HUES6 (cell line): ENCODE measurements at regions not wholly inside any gene's neighbourhood (a gene's known extent, or its start where the extent isn't known, plus 50 kb on each side); places are given as distances from the start of the nearest gene placed in this dataset.

Experiments
- H3K27ac ChIP-seq: 2 replicates; pipeline ENCODE4 v1.7.0; 2013; ENCODE audit warnings: low read depth, mild to moderate bottlenecking, low read length, inconsistent platforms
- H3K27me3 ChIP-seq: 2 replicates; pipeline ENCODE4 v1.6.1; 2013; ENCODE audit warnings: low read length; ENCODE audit not compliant: control insufficient read depth, insufficient read depth
- H3K36me3 ChIP-seq: 2 replicates; pipeline ENCODE4 v1.6.1; 2013; ENCODE audit warnings: low read length; ENCODE audit not compliant: control insufficient read depth, insufficient read depth
- H3K4me1 ChIP-seq: 2 replicates; pipeline ENCODE4 v1.6.1; 2013; ENCODE audit warnings: low read length; ENCODE audit not compliant: control insufficient read depth, insufficient read depth
- H3K4me3 ChIP-seq: 2 replicates; pipeline ENCODE4 v1.5.1; 2013; ENCODE audit warnings: low read depth, low read length
- H3K9ac ChIP-seq: one replicate; pipeline ENCODE4 v1.6.1; 2013; ENCODE audit warnings: mild to moderate bottlenecking, low read length
- H3K9me3 ChIP-seq: 2 replicates; pipeline ENCODE4 v1.6.1; 2013; ENCODE audit warnings: low read depth, low read length; ENCODE audit not compliant: control insufficient read depth, insufficient read depth

DNA sequence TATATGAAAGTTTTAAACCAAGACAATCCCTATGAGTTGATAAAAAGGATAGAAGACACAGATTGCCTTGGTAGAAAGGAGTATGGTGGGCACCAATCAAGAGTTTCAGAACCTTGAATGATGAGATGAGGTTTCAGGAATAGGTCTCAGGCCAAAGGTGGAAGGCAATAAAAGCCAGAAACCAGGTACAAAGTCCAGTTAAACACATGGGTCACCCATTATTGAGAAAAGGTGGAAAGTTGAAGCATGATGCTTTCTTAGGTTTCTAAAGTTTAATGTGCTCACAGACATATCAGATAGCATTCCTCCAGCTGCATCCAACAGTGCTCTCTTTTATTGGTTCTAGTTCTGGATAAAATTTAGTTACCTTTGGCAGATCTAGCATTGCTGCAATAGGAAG, 950.8 kb upstream of the SOX9 start:
- Histone ChIP-seq H3K4me1 (no peaks in the 10 kb centered on the region), H3K9ac (no peak overlapping the region), H3K27me3 (no peaks in the 10 kb centered on the region), H3K4me3 (no peak overlapping the region), H3K9me3 (no peaks in the 10 kb centered on the region), H3K36me3 (no peaks in the 10 kb centered on the region), H3K27ac (no peak overlapping the region)

DNA sequence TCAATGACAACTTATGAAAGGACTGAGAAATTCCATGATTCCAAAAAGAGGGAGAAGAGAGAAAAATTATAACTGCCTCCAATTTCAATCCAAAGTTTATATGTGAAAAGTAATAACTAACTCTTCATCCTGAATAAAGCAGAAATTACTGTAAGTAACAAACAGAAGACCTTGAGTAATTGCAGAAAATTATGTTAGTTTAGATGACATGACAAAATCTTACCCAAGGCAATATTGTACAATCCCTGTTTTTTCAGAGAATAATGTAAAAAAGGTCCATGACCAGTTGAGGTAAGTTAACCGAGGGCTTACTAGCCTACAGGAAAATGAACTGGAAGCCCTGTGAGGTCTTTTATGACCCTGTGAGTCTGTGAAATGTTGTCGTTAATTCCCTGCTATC, 949.5 kb upstream of the SOX9 start:
- H3K27me3 ChIP-seq: no peaks in the 10 kb centered on the region
- H3K27ac ChIP-seq: no peak overlapping the region
- H3K36me3 ChIP-seq: no peaks in the 10 kb centered on the region
- H3K4me1 ChIP-seq: no peaks in the 10 kb centered on the region
- H3K9me3 ChIP-seq: no peaks in the 10 kb centered on the region
- H3K4me3 ChIP-seq: no peak overlapping the region
- no peak overlapping the region for H3K9ac ChIP-seq

DNA sequence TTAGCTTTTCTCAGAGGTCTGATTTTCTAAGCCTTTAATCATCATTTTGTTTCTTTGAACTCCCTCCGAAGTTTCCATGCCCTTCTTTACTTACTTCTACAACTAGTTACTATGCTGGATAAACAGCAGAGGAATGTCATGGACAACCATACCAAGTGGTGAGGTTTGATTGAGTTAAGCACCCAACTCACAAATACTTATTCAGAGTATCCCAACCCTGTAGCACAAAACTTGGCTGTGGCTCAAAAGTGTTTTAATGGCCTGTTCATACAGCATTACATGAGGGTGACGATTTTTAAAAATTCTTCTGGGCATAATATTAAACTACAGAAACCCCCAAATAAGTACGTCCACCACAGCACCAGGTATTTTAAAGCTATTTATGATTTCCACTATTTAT, 946.8 kb upstream of the SOX9 start:
- Histone ChIP-seq H3K36me3 (no peaks in the 10 kb centered on the region), H3K9me3 (no peaks in the 10 kb centered on the region)

DNA sequence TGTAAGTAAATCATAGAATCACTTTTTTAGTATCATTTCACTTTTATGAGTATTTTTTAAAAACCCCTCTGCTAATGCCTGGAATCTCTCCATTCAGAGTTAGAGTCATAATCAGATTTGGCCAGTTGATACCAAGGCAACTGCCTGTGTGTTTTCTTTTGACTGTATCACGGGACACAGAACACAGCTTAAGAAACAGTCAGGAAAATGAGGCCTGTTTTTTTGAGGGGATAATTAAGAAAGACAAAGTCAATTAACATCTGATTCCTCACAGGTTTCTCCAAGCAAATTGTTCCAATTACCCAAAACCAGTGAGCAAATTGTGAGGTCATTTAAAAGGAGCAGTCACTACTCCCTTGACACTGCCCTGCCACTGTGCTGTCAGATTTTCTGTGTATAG, 944.5 kb upstream of the SOX9 start:
- H3K4me1 ChIP-seq: no peaks in the 10 kb centered on the region
- H3K9me3 ChIP-seq: no peaks in the 10 kb centered on the region
- no peak overlapping the region for H3K27ac ChIP-seq

More for the DNA sequence above, 946.8 kb upstream of the SOX9 start:
- Histone ChIP-seq H3K27me3 (no peaks in the 10 kb centered on the region), H3K9ac (no peak overlapping the region), H3K27ac (no peak overlapping the region), H3K4me3 (no peak overlapping the region), H3K4me1 (no peaks in the 10 kb centered on the region)

DNA sequence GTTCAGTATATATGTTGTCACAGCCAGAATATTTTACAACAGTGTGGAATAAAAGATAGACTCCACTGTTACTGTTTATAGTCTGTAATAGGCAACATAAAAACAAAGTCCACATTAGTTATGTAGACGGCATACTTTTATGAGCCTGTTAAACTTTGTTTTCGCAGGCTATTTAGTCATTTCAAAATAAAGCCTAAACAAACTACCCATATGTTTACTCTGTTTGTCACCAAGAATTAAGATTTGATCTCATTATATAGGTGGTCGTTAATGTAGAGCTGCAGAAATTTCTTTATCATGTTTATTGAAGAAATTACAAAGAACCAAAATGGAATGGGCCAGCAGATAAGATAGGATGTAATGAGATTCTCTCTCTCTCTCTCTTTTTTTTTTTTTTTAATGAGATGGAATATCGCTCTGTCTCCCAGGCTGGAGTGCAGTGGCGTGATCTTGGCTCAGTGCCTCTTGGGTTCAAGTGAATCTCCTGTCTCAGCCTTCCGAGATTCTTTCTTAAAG, 943.8 kb upstream of the SOX9 start:
- no peaks in the 10 kb centered on the region for H3K36me3 ChIP-seq
- H3K9me3 ChIP-seq: no peaks in the 10 kb centered on the region
- H3K27me3 ChIP-seq: no peaks in the 10 kb centered on the region
- no peaks in the 10 kb centered on the region for H3K4me1 ChIP-seq
- H3K27ac ChIP-seq: no peak overlapping the region
- H3K9ac ChIP-seq: no peak overlapping the region
- H3K4me3 ChIP-seq: no peak overlapping the region

More for the DNA sequence above, 944.5 kb upstream of the SOX9 start:
- Histone ChIP-seq H3K9ac (no peak overlapping the region), H3K36me3 (no peaks in the 10 kb centered on the region), H3K27me3 (no peaks in the 10 kb centered on the region), H3K4me3 (no peak overlapping the region)

DNA sequence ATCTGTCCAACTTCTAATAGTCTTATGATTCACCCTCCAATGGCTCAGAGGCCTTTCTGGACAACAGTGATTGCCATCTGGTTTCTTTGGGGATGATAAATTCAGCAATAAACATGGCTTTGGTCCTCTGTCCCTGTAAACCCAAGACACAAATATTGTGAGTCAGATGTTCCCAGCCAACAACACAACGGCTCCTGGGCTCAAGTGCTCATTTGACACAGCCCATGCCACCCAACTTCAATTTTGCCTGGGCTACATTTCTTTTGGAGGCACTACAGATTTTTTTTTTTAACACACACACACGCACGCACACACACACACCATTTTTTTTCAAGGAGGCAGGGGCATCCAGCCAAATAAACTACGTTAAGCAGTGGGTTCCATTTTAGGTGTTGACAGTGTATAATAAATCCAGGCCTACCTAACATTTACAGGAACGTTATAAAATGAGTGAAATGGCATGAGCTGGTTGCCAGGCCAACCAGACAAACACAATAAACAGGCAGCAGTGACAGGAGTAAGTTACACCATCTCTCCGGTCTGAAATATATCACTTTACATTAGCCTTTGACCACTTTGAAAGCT, 939.9 kb upstream of the SOX9 start:
- no peaks in the 10 kb centered on the region for H3K4me1 ChIP-seq
- H3K27me3 ChIP-seq: no peaks in the 10 kb centered on the region
- H3K9me3 ChIP-seq: no peaks in the 10 kb centered on the region
- H3K4me3 ChIP-seq: no peak overlapping the region
- H3K9ac ChIP-seq: no peak overlapping the region
- no peaks in the 10 kb centered on the region for H3K36me3 ChIP-seq
- H3K27ac ChIP-seq: no peak overlapping the region

DNA sequence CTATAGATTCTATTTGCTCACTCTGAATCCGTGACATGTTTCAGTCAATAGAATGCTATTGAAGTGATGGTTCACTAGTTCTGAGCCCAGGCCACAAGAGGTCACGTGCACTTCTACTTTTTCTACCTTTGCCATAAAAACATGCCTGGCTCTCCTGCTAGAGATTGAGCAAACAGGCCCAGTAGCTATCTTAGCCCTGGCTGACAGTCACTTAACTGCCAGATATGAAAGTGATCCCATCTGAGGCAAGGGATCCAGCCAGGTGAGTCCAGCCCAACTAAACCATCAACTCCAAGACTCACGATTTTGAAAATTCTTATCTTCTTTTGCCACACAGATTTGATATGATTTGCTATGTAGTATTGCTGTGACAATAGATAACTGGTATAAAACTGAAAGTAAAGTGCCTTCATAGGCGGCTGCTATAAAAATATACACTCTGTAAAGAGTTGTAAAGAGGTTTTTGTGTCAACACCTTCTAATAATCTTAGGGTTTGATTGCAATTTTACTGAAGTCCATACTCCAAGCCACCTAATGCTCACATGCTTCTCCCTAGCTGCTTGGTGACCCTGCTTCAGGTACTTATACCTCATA, 937.7 kb upstream of the SOX9 start:
- Histone ChIP-seq H3K4me3 (no peak overlapping the region), H3K27me3 (no peaks in the 10 kb centered on the region), H3K9ac (no peak overlapping the region), H3K4me1 (no peaks in the 10 kb centered on the region), H3K27ac (no peak overlapping the region), H3K36me3 (no peaks in the 10 kb centered on the region), H3K9me3 (no peaks in the 10 kb centered on the region)

DNA sequence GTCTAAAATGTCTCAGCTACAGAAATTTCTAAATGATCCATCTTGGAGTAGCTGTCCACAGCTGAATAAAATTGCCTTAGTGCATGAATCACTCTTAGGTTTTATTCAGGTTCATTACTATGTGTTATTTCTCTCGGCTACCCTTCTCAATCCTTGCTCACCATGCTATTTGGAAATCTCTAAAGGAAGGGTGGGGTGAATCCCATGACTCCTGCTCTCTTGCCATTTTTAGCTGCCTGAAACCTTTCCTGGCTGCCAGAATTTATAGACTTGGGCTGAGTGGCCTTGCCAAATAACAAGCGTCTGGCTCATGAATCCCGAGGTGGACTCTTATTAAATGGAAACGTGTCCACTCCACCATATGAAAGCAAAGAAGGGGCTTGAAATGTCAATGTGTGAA, 936.1 kb upstream of the SOX9 start:
- no peak overlapping the region for H3K27ac ChIP-seq
- H3K9me3 ChIP-seq: no peaks in the 10 kb centered on the region
- H3K27me3 ChIP-seq: no peaks in the 10 kb centered on the region
- no peak overlapping the region for H3K9ac ChIP-seq
- no peaks in the 10 kb centered on the region for H3K36me3 ChIP-seq
- no peaks in the 10 kb centered on the region for H3K4me1 ChIP-seq
- no peak overlapping the region for H3K4me3 ChIP-seq

DNA sequence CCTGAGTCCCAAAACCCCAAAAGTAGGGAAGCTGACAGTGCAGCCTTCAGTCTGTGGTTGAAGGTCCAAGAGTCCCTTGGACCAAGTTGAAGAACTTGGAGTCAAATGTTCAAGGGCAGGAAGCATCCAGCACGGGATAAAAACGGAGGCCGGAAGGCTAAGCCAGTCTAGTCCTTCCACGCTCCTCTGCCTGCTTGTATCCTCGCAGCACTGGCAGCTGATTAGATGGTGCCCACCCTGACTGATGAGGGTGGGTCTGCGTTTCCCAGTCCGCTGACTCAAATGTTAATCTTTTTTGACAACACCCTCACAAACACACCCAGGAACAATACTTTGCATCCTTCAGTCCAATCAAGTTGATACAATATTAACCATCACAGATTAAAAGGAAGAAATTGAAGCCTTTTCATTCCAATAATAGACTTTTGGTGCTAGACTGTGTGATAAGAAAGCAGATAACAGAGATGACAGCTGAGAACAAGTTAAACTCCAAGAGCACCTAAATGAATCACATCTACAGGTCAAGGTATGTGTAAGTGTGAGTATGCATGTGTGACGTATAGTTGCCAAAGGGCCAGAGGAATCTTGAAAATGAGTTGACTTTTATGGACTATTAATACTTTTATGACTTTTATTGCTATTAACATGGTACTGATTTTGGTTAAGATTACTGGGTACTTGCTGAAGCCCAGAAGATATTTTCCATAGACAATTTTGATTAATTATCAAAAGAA, 933.5 kb upstream of the SOX9 start:
- H3K27me3 ChIP-seq: no peaks in the 10 kb centered on the region
- H3K9ac ChIP-seq: no peak overlapping the region
- H3K4me1 ChIP-seq: no peaks in the 10 kb centered on the region
- H3K9me3 ChIP-seq: no peaks in the 10 kb centered on the region
- H3K4me3 ChIP-seq: no peak overlapping the region
- no peaks in the 10 kb centered on the region for H3K36me3 ChIP-seq
- no peak overlapping the region for H3K27ac ChIP-seq

DNA sequence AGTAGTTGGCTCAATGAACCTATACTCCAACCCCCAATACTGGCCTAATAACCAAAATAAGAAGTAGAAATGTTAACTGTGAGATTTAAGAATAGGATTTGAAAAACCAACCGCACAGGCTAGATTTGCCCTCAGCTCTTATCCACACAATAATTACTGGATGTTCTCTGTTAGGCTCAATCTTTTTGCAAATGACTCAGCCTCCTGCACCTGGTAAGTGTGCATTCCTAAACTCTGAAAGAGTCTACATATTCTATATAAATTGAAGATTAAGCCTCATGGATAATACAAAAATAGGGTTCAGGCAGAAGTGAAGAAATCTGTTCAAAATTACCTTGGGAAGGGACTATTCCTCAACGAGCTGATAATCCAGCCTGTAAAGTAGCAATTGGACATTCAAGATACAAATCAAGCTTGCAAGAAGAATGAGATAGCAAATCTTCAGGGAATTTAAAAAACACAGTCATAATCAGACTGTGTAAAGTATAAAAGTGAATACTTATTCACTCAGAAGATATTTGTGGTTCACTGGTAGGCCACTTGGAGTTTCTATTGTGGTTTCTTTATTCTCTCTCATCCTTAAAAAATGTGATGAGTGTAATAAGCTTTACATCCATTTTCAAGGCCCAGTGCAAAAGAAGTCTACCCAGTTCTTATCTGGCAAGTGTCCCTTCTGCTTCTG, 931.9 kb upstream of the SOX9 start:
- Histone ChIP-seq H3K4me3 (no peak overlapping the region), H3K4me1 (no peaks in the 10 kb centered on the region), H3K9ac (no peak overlapping the region)

DNA sequence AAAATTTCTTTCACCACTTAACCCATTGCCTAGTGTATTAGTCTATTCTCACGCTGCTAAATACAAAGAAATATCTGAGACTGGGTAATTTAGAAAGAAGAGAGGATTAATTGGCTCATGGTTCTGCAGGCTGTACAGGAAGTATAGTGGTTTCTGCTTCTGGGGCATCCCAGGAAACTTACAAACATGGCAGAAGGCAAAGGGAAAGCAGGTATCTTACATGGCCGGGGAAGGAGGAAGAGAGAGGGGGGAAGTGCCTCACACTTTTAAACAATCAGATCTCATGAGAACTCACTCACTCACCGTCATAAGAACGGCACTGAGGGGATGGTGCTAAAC, 931.4 kb upstream of the SOX9 start:
- H3K9ac ChIP-seq: no peak overlapping the region
- no peaks in the 10 kb centered on the region for H3K9me3 ChIP-seq
- H3K4me3 ChIP-seq: no peak overlapping the region
- H3K36me3 ChIP-seq: no peaks in the 10 kb centered on the region
- H3K27ac ChIP-seq: no peak overlapping the region
- H3K4me1 ChIP-seq: no peaks in the 10 kb centered on the region
- no peaks in the 10 kb centered on the region for H3K27me3 ChIP-seq

More for the DNA sequence above, 931.9 kb upstream of the SOX9 start:
- H3K27me3 ChIP-seq: no peaks in the 10 kb centered on the region
- no peaks in the 10 kb centered on the region for H3K9me3 ChIP-seq
- H3K27ac ChIP-seq: no peak overlapping the region
- H3K36me3 ChIP-seq: no peaks in the 10 kb centered on the region
